HG03432 (cell line): ENCODE measurements at regions not wholly inside any gene's neighbourhood (a gene's known extent, or its start where the extent isn't known, plus 50 kb on each side); places are given as distances from the start of the nearest gene placed in this dataset.
"Not testable (repeated sequence)": the region's sequence is repeated elsewhere in the genome, so short reads cannot be mapped to it uniquely, and the experiment has no call there.

ENCODE experiments used
- ATAC-seq: cut with Tn5 transposase; IDR thresholded peaks from one replicate; pipeline ENCODE4 v1.9.1; 2021; ENCODE audit warnings: mild to moderate bottlenecking, moderate library complexity; ENCODE audit not compliant: unreplicated experiment

DNA sequence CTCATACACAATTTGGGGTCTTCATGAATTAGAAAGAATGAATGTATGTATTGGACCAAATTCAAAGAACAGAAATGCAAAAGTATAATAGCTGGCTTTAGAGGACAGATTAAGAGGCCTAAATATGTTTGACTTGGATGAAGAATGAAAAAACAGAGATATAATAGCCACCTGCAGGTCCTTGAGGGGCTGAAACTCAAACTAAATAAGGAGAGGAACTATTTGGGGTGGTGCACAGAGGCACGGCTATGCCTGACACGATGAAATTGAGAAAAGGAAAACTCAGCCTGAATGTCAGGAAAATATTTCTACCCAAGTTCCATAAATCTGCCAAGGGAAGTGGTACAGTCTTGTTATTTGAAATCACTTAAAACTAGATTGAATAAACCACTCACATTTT, 222.9 kb upstream of the DDHD1 start:
- ATAC-seq: no peak

DNA sequence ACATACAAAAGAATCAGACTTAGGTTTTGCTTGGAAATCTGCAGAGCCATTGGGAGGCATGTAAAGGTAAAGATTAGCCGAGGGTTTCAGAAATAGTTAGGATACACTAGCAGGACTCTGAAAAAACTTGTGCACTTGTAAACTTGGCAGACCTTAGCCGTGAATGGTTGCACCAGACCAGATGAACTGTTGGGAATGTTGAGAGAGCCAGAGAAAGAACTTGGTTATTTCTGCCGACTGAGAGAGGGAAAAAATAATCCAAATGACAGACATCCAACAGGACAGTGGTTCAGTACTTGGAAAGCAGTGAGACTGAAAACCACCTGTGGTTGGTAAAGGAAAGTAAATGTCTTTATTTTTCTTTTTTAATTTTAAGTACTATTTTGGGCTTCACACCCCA, 222.5 kb upstream of the DDHD1 start:
- ATAC-seq: no peak

DNA sequence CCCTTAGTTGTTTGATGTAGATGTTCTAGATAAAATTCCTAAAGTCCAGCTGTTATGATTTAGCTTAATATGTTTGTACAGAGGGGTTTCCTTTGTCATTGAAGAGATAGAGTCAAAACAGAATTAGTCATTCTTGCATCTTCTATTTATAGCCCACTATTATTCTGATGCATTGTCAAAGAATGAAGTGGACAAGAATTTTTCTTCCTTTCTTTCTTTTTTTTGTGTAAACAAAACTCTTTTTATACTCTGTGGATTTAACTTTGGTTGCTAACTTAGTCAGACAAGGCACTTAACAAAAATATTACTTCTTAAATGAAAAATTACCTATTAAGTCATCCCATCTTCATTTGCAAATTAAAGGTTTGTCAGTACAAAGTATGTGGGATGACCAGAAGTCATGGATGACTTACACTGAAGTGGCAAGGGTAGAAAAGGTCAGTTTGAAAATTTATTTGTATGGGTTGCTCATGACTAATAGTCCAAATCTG, 215.6 kb upstream of the DDHD1 start:
- no peak for ATAC-seq

GRCh38 chr14:53368066-53368465, 214.9 kb upstream of the DDHD1 start:
- no peak for ATAC-seq

DNA sequence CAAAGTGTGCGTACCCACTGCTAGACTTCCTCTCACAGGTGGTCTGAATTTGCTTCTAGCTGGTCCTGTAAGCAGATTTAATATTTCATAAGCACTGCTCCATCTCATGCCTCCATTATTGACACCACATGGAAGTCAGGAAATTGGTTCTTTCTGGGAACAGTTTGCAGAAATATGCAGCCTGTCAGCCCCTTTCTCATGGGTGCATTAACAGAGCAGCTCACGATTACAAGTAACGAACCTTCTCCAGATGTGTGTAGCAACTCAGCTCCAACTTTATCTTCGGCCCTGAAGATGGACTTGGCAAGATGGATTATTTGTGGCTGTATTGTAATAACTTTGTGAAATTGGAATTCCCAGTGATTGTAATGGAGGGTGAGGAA, 214.5 kb upstream of the DDHD1 start:
- no peak for ATAC-seq

GRCh38 chr14:53365486-53366130, 212.5 kb upstream of the DDHD1 start:
- no peak for ATAC-seq

DNA sequence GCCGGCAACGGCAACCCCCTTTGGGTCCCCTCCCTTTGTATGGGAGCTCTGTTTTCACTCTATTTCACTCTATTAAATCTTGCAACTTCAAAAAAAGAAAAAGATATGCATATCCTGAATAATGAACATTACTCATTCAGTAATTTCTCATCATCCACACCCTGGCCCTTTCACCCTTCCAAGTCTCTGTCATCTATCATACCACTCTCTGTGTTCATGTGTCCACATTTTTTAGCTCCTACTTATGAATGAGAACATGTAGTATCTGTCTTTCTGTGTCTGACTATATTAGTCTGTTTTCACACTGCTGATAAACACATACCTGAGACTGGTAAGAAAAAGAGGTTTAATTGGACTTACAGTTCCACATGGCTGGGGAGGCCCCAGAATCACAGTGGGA, 209.8 kb upstream of the DDHD1 start:
- not testable (repeated sequence) for ATAC-seq

DNA sequence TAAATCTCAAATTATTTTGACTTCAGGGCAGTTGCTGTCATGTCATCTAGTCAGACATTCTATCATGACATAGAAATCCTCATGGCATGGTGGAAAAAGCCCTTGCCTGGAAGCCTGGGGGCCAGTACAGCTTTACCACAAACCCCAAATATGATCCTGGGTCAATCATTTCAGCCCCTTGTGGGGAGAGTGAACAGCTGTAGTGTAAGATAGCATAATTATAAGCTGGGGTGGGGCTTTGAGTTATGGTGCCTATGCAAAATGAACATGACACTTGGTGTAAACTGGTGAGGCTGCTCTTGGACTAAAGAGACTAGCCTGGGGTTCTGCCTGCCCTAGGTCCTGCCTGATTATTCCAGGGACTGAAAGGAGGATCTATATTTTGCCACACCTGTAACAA, 207.7 kb upstream of the DDHD1 start:
- no peak for ATAC-seq

DNA sequence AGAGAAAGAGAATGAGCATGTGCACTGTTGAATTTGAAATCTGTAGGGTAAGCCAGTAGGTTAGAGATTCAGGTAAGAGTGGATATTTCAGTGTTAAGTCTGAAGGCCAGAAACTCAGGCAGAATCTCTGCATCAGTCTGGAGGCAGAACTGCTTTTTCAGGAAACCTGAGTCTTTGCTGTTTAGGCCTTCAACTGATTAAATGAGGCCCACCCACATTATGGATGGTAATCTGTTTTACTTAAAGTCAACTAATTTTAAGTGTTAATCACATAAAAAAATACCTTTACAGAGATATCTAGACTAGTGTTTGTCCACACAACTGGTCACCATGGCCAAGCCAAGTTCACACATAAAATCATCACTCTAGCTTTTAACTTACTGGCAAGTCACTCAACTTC, 205.0 kb upstream of the DDHD1 start:
- no peak for ATAC-seq

GRCh38 chr14:53356361-53357150, 203.4 kb upstream of the DDHD1 start:
- no peak for ATAC-seq

DNA sequence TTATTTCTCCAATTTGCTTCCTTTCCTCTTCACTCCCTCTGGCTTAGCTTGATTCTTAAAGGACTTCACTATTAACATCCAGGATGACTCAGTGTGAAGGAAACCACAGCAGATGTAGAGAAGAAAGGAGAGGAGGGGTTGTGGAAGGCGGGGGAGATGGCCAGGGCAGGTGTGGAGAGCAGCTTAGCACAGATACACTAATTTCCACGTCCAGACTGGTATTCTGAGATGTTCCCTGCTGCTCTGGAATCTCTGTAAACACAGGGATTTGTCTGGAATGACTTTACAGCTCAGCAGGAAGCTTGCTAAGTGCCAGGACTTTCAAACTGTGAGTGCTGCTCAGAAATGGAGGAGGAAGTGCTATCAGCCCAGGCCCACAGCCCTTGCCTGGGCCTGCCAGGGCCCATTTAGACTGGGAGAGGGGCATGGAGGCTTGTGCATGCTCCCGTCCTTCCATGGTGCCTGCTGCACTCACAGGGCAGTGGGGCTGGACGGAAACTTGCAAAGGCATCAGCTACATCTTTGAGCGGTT, 202.5 kb upstream of the DDHD1 start:
- ATAC-seq: no peak

GRCh38 chr14:53354336-53354735, 201.2 kb upstream of the DDHD1 start:
- no peak for ATAC-seq

DNA sequence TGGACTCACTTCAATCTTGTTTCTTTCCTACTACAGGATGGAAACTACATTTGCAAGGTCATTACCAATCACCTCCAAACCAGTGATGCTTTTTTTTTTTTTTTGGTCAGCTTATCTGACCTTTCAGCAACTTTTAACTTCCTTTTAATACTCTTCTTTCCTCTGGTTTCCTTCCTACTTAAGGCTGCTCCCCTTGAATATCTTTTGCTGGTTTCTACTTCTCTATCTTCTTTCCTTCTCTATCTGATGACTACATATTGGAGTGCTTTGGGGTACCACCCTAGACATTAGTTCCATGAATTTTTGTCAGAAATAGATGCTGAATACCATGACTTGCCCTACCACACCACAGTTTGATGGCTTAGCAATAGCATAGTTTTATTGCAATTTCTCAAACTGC, 197.7 kb upstream of the DDHD1 start:
- no peak for ATAC-seq

- no peak for ATAC-seq
Measured at GRCh38 chr14:53350429-53350828, 197.3 kb upstream of the DDHD1 start.

GRCh38 chr14:53346988-53347387, 193.9 kb upstream of the DDHD1 start:
- no peak for ATAC-seq

GRCh38 chr14:53341324-53341723, 188.2 kb upstream of the DDHD1 start:
- ATAC-seq: no peak

GRCh38 chr14:53338192-53338591, 185.1 kb upstream of the DDHD1 start:
- no peak for ATAC-seq

DNA sequence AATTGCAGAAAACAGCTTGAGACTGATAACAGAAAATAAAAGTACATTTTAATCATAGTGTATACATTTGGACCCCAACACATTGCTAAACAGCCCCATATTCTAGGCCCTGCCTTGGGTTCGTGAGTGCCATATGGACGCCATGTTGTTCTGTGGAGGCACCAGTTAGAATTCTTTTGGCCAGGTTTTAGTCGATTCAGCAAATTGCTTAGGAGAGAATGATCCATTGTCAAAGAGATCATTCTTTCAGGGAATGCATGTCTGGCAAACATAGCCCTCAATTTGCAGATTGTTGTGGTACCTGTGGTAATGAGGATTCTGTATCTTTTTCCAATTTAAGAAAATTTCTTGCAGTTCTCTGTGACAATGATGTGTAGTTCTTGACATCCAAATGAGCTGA, 183.6 kb upstream of the DDHD1 start:
- no peak for ATAC-seq

DNA sequence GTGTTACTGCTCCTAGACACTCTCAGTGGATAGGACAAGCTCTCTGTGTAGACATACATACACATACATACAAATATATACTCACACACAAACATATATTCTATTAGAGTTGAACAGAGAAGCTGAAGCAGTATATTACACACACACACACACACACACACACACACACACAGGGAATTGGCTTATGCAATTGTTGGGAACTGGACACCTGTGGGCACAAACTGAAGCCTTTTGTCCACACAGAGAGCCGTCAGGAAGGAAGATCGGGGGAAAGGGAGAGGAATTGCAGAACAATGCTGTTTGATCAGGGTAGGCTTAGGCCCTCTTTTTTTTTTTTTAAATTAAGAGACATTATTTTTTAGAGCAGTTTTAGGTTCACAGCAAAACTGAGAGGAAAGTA, 180.7 kb upstream of the DDHD1 start:
- ATAC-seq: no peak

- ATAC-seq: no peak
Measured at GRCh38 chr14:53331921-53332320, 178.8 kb upstream of the DDHD1 start.

DNA sequence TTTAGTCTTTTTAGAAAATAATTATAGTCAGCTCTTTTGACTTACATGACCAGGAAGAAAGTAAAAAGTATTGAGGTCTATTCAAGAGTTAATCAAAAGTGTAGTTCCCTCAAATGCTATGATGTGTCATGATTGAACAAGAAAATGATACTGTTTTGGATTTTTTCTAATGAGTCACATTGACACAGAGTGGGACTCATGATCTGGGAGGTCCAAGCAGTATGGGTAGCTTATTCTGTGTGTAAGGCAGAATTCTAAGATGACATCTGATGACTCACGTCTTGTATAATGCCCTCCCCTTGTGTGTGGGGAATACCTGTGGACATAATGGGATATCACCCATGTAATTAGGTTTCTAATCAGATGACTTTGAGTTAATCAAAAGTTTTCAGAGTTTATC, 178.1 kb upstream of the DDHD1 start:
- ATAC-seq: no peak

GRCh38 chr14:53330441-53330840, 177.3 kb upstream of the DDHD1 start:
- ATAC-seq: no peak
